PC-9 (cell line): ENCODE measurements at regions not wholly inside any gene's neighbourhood (a gene's known extent, or its start where the extent isn't known, plus 50 kb on each side); places are given as distances from the start of the nearest gene placed in this dataset.

Experiments used
- BruUV-seq: library from RNA; stranded (reverse); fragments of 400-500 nt; replicated peaks from 2 replicates; lab custom pipeline; 2021; lab: Mats Ljungman, UMichigan
- CTCF ChIA-PET: fragments of 300-600 bp; sonication (Branson Sonifier 250); formaldehyde crosslinking; loops from one replicate; lab custom pipeline; 2022; ENCODE audit warnings: antibody characterized with exemption; lab: Charles Lee
- POLR2A ChIA-PET: fragments of 300-600 bp; sonication (Branson Sonifier 250); formaldehyde crosslinking; loops from one replicate; lab custom pipeline; 2022; ENCODE audit warnings: antibody characterized with exemption; ENCODE audit not compliant: unreplicated experiment; lab: Charles Lee
- DNase-seq, 2 experiments: peaks; one replicate each; pipeline versions ENCODE4 v3.0.0 to v3.0.0-alpha.2; 2015 to 2022; ENCODE audit warnings: mixed read lengths in 1 of 2
- H2AFZ ChIP-seq: fragments of 200-600 bp; sonication (generic); 2 replicates; pipeline ENCODE4 v1.8.1; 2017; ENCODE audit warnings: antibody characterized with exemption
- H3F3A ChIP-seq: fragments of 200-600 bp; sonication (generic); 2 replicates; pipeline ENCODE4 v1.8.1; 2017; ENCODE audit warnings: antibody characterized with exemption, mild to moderate bottlenecking, low read depth; ENCODE audit not compliant: insufficient read depth
- H3K27ac ChIP-seq: fragments of 200-600 bp; sonication (generic); 2 replicates; pipeline ENCODE4 v1.6.1; 2016; ENCODE audit warnings: mixed run types
- H3K27me3 ChIP-seq: fragments of 200-600 bp; sonication (generic); 2 replicates; pipeline ENCODE4 v1.6.1; 2016; ENCODE audit warnings: low read depth, mixed run types; ENCODE audit not compliant: insufficient read depth
- H3K36me3 ChIP-seq: fragments of 200-600 bp; sonication (generic); 2 replicates; pipeline ENCODE4 v1.6.1; 2016; ENCODE audit warnings: low read depth, mixed run types
- H3K4me1 ChIP-seq: fragments of 200-600 bp; sonication (generic); replicated peaks from 2 replicates; pipeline ENCODE4 v1.6.1; 2016; ENCODE audit warnings: mixed run types; ENCODE audit not compliant: insufficient read depth
- H3K4me2 ChIP-seq: fragments of 200-600 bp; sonication (generic); 2 replicates; pipeline ENCODE4 v1.6.1; 2017; ENCODE audit warnings: mixed run types
- H3K4me3 ChIP-seq: fragments of 200-600 bp; sonication (generic); 2 replicates; pipeline ENCODE4 v1.6.1; 2016; ENCODE audit warnings: mixed run types
- H3K79me2 ChIP-seq: fragments of 200-600 bp; sonication (generic); 2 replicates; pipeline ENCODE4 v1.6.1; 2017; ENCODE audit warnings: low read depth, mixed run types
- H3K9me2 ChIP-seq: fragments of 200-600 bp; sonication (generic); 2 replicates; pipeline ENCODE4 v1.8.1; 2017; ENCODE audit warnings: mild to moderate bottlenecking; ENCODE audit not compliant: insufficient read depth
- H3K9me3 ChIP-seq: fragments of 200-600 bp; sonication (generic); 2 replicates; pipeline ENCODE4 v1.8.1; 2016; ENCODE audit warnings: low read depth; ENCODE audit not compliant: insufficient read depth
- H4K20me1 ChIP-seq: fragments of 200-600 bp; sonication (generic); 2 replicates; pipeline ENCODE4 v1.8.1; 2017; ENCODE audit not compliant: insufficient read depth
- CTCF ChIP-seq: fragments of 200-600 bp; sonication (generic); conservative IDR thresholded peaks from 2 replicates; pipeline ENCODE4 v1.6.1; 2017; ENCODE audit warnings: mixed run types, antibody characterized with exemption, mild to moderate bottlenecking, moderate library complexity
- EZH2 ChIP-seq: fragments of 200-600 bp; sonication (generic); IDR thresholded peaks from 2 replicates; pipeline ENCODE4 v1.8.0; 2017; ENCODE audit warnings: antibody characterized with exemption, low read depth
- intact Hi-C: fragments of 100-400 bp; cut with micrococcal nuclease; formaldehyde crosslinking; loops from one replicate; pipeline ENCODE4 v1.10.0; 2022; ENCODE audit not compliant: unreplicated experiment

- ChIA-PET POLR2A (no interaction called here), CTCF (no interaction called here)
- H3F3A ChIP-seq = no peaks in the 10 kb centered on the region
- H3K27me3 ChIP-seq = no peaks in the 10 kb centered on the region
- no peak for DNase-seq
- no peaks in the 10 kb centered on the region for H3K79me2 ChIP-seq
- H3K36me3 ChIP-seq = no peaks in the 10 kb centered on the region
- no peak overlapping the region for H3K4me2 ChIP-seq
- H3K4me3 ChIP-seq = no peak overlapping the region
- intact Hi-C loops = no loop called here
- H4K20me1 ChIP-seq = no peaks in the 10 kb centered on the region
- BruUV-seq = no TSS peak
- H3K9me3 ChIP-seq = no peaks in the 10 kb centered on the region
- TF ChIP-seq EZH2 (no peak), CTCF (no peak)
- no peaks in the 10 kb centered on the region for H3K4me1 ChIP-seq
- H3K27ac ChIP-seq = no peak overlapping the region
- H3K9me2 ChIP-seq = no peaks in the 10 kb centered on the region
- H2AFZ ChIP-seq = no peak overlapping the region
Measured at GRCh38 chr6:98711380-98711779, 123.0 kb upstream of the POU3F2 start.

- Histone ChIP-seq H3F3A (no peaks in the 10 kb centered on the region), H3K27ac (no peak overlapping the region), H3K36me3 (no peaks in the 10 kb centered on the region), H3K4me1 (no peaks in the 10 kb centered on the region), H3K9me3 (no peaks in the 10 kb centered on the region), H4K20me1 (no peaks in the 10 kb centered on the region), H3K4me3 (no peak overlapping the region), H3K27me3 (no peaks in the 10 kb centered on the region), H3K9me2 (no peaks in the 10 kb centered on the region), H3K79me2 (no peaks in the 10 kb centered on the region), H3K4me2 (no peak overlapping the region), H2AFZ (peak overlapping the region; percentile 28; the same call in 1 of the 2 replicates)
- POLR2A ChIA-PET = no interaction called here
- no peak for DNase-seq
- no TSS peak for BruUV-seq
- CTCF ChIA-PET = no interaction called here
- intact Hi-C loops = no loop called here
- no peak for TF ChIP-seq EZH2
Measured at GRCh38 chr6:98716341-98716740, 118.0 kb upstream of the POU3F2 start.

- ChIA-PET CTCF (no interaction called here), POLR2A (no interaction called here)
- Histone ChIP-seq H3K27ac (no peak overlapping the region), H2AFZ (no peak overlapping the region), H4K20me1 (no peaks in the 10 kb centered on the region), H3K9me2 (no peaks in the 10 kb centered on the region), H3K79me2 (no peaks in the 10 kb centered on the region), H3K27me3 (no peaks in the 10 kb centered on the region), H3K36me3 (no peaks in the 10 kb centered on the region), H3K4me3 (no peak overlapping the region), H3K4me1 (no peaks in the 10 kb centered on the region), H3K9me3 (no peaks in the 10 kb centered on the region), H3K4me2 (no peak overlapping the region), H3F3A (no peaks in the 10 kb centered on the region)
- intact Hi-C loops = no loop called here
- no TSS peak for BruUV-seq
- no peak for TF ChIP-seq CTCF
- no peak for TF ChIP-seq EZH2
- no peak for DNase-seq
Measured at GRCh38 chr6:98717322-98717877, 117.0 kb upstream of the POU3F2 start.

- Histone ChIP-seq H3K36me3 (no peaks in the 10 kb centered on the region), H2AFZ (no peak overlapping the region), H3K27ac (no peak overlapping the region), H3K9me3 (no peaks in the 10 kb centered on the region), H3K4me3 (no peak overlapping the region), H4K20me1 (no peaks in the 10 kb centered on the region), H3F3A (no peaks in the 10 kb centered on the region), H3K4me1 (no peaks in the 10 kb centered on the region), H3K4me2 (no peak overlapping the region), H3K27me3 (no peaks in the 10 kb centered on the region), H3K9me2 (no peaks in the 10 kb centered on the region), H3K79me2 (no peaks in the 10 kb centered on the region)
- DNase-seq = no peak
- POLR2A ChIA-PET = no interaction called here
- CTCF ChIA-PET = no interaction called here
- TF ChIP-seq CTCF (no peak), EZH2 (no peak)
- BruUV-seq = no TSS peak
- intact Hi-C loops = no loop called here
Measured at GRCh38 chr6:98717988-98718387, 116.4 kb upstream of the POU3F2 start.
